PC-9 (cell line): ENCODE measurements at regions not wholly inside any gene's neighbourhood (a gene's known extent, or its start where the extent isn't known, plus 50 kb on each side); places are given as distances from the start of the nearest gene placed in this dataset.

ENCODE experiments used
- CTCF ChIP-seq: fragments of 200-600 bp; sonication (generic); conservative IDR thresholded peaks from 2 replicates; pipeline ENCODE4 v1.6.1; 2017; ENCODE audit warnings: mixed run types, antibody characterized with exemption, mild to moderate bottlenecking, moderate library complexity
- EZH2 ChIP-seq: fragments of 200-600 bp; sonication (generic); IDR thresholded peaks from 2 replicates; pipeline ENCODE4 v1.8.0; 2017; ENCODE audit warnings: antibody characterized with exemption, low read depth

- TF ChIP-seq CTCF (no peak), EZH2 (no peak)
Observed at GRCh38 chr12:47328831-47329545, 249.2 kb upstream of the AMIGO2 start.
